ENCODE measurements at regions not wholly inside any gene's neighbourhood (a gene's known extent, or its start where the extent isn't known, plus 50 kb on each side); places are given as distances from the start of the nearest gene placed in this dataset.

DNA sequence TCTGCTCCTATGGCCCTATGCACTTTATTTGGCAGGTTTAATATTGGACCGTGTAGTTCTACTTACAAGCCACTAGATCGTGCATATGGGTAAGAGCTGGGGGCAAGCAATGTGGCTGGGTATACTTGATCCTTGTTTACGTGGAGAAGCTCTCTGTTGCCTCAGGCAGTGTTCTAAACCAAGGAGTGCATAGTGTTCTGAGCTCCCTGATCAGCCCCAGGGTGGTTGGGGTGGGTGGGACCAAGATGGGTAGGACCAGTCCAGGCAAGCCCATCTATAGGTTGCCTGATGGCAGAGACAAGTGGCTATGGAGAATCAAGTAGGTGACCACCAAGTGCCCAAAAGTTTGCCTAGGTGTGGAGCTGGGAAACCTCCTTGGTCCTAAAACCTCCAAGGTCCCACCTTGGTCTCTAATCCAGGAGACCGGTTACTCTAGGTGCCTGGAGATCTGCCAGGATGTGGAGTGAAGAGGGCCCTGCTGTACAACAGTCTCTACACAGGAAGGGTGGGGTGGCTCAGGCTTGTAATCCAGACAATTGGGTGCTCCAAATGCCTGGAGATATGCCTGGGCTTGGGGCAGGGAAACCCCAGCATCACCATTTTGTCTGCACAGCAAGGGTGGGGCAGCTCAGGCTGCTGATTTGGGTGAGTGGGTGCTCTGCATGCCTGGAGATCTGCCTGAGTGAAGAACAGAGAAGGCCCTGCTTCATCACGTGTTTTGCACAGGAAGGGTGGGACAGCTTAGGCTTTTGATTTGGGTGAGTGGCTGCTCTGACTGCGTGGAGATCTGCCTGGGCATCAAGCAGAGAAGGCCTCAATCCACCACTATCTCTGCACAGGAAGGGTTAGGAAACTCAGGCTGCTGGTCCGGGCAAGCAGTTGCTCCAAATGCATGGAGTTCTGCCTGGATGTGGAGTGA is 659.8 kb downstream of the TLE4 start:
- intact Hi-C loops (cut with micrococcal nuclease): loop anchor here (5.0 kb wide), 2 partner anchors 99 to 659 kb away; partner anchors contain the start of gene TLE4
- CTCF ChIA-PET: no interaction called here

DNA sequence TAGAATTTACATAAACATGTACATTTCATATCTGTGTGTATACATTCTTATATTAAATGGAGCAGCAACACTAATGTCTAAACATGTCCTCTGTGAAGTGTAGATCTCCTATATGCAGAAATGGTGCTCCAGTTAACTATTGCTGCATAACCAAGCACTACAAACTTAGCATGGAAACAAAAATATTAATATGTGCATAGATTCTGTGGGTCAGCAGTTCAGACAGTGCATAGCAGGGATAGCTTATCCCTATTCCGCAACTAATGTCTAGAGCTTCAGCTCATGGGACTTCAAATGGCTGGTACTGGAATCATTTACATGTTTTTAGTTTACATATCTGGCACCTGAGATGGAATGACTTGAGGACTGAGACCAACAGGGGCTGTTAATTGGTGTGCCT is 652.1 kb downstream of the TLE4 start:
- H3K27me3 Mint-ChIP-seq: no peaks in the 10 kb centered on the region
- peaks cover 6% of the 10 kb centered on the region for H3K9me3 Mint-ChIP-seq
- H3K4me3 Mint-ChIP-seq: no peak overlapping the region
- no peak overlapping the region for H3K27ac Mint-ChIP-seq
- H3K36me3 Mint-ChIP-seq (ENCODE audit: low read depth): no peaks in the 10 kb centered on the region
- no peak for TF ChIP-seq CTCF (IDR thresholded peaks at IDR 0.05)
- DNase-seq: no peak
- H3K4me1 Mint-ChIP-seq: no peaks in the 10 kb centered on the region
- ChIA-PET CTCF (no interaction called here), POLR2A (no interaction called here)
- intact Hi-C loops (cut with micrococcal nuclease): no loop called here
- no peak for ATAC-seq (ENCODE audit: low read depth)

More for the DNA sequence above, 659.8 kb downstream of the TLE4 start:
- TF ChIP-seq CTCF (IDR thresholded peaks at IDR 0.05): no peak
- Mint-ChIP-seq H3K4me1 (peaks cover 55% of the 10 kb centered on the region), H3K36me3 (ENCODE audit: low read depth) (peaks cover 5% of the 10 kb centered on the region), H3K27me3 (no peaks in the 10 kb centered on the region), H3K27ac (peak overlapping the region; percentile 93), H3K4me3 (peak overlapping the region; percentile 68), H3K9me3 (peaks cover 12% of the 10 kb centered on the region)
- ATAC-seq (ENCODE audit: low read depth): peak; percentile 91
- DNase-seq: peak; percentile 23
- POLR2A ChIA-PET: interaction anchor here (0.6 to 1.8 kb wide), 4 partner anchors 113 to 660 kb away, joined by 3 to 11 read pairs (median 6); partner anchors contain the start of gene TLE4

- Mint-ChIP-seq H3K36me3 (ENCODE audit: low read depth) (no peaks in the 10 kb centered on the region), H3K4me1 (no peaks in the 10 kb centered on the region), H3K9me3 (no peaks in the 10 kb centered on the region), H3K4me3 (no peak overlapping the region), H3K27ac (no peak overlapping the region), H3K27me3 (no peaks in the 10 kb centered on the region)
- TF ChIP-seq CTCF (IDR thresholded peaks at IDR 0.05): no peak
- CTCF ChIA-PET: no interaction called here
- POLR2A ChIA-PET: no interaction called here
- ATAC-seq (ENCODE audit: low read depth) (no peak), DNase-seq (no peak)
- intact Hi-C loops (cut with micrococcal nuclease): no loop called here
Measured at GRCh38 chr9:80222466-80223169, 650.9 kb downstream of the TLE4 start.

DNA sequence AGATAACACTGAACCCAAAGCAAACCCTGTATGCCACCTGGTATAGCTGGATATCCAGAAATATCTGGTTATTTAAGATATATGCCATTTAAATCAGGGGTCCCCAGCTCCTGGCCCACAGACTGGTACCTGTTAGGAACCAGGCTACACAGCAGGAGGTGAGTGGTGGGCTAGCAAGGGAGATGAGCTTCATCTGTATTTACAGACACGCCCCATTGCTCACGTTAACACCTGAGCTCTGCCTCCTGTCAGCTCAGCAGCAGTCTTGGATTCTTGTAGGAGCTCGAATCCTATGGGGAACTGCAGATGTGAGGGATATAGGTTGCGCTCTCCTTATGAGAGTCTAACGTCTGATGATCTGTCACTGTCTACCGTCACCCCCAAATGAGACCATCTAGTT is 646.6 kb downstream of the TLE4 start:
- intact Hi-C loops (cut with micrococcal nuclease): no loop called here
- Mint-ChIP-seq H3K4me3 (no peak overlapping the region), H3K9me3 (peaks cover 1% of the 10 kb centered on the region), H3K27ac (no peak overlapping the region), H3K27me3 (peaks cover under 1% of the 10 kb centered on the region), H3K4me1 (no peaks in the 10 kb centered on the region), H3K36me3 (ENCODE audit: low read depth) (no peaks in the 10 kb centered on the region)
- ChIA-PET CTCF (no interaction called here), POLR2A (no interaction called here)
- no peak for TF ChIP-seq CTCF (IDR thresholded peaks at IDR 0.05)
- DNase-seq (no peak), ATAC-seq (ENCODE audit: low read depth) (no peak)

DNA sequence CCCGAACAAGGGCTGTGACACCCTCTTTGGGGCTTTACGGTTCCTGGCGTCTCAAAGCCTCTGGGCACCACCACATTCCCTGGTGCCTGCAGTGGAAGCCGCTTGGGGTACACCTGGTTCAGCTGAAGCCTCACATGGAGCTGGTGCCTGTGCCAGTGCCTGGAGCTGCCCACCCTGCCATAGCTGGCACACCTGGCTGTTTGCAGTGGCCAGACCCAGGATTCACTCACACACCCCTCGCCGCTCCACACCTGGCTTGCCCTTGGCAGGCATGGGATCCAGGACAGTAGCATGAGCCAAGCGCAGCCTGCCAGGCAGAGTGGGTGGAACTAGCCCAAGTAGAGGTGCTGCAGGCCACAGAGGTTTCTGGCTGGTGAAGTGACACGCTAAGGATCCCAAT is 641.8 kb downstream of the TLE4 start:
- Mint-ChIP-seq H3K27ac (no peak overlapping the region), H3K36me3 (ENCODE audit: low read depth) (no peaks in the 10 kb centered on the region), H3K9me3 (peaks cover 19% of the 10 kb centered on the region), H3K4me1 (no peaks in the 10 kb centered on the region), H3K27me3 (peaks cover 2% of the 10 kb centered on the region), H3K4me3 (no peak overlapping the region)
- intact Hi-C loops (cut with micrococcal nuclease): no loop called here
- POLR2A ChIA-PET: no interaction called here
- ATAC-seq (ENCODE audit: low read depth) (no peak), DNase-seq (no peak)
- TF ChIP-seq CTCF (IDR thresholded peaks at IDR 0.05): no peak
- CTCF ChIA-PET: no interaction called here

All from activated B cell treated with CpG ODN at 0.5 μM for 24 hours (primary cell).